Activated B cell treated with CpG ODN at 0.5 μM for 24 hours (primary cell): ENCODE measurements at regions not wholly inside any gene's neighbourhood (a gene's known extent, or its start where the extent isn't known, plus 50 kb on each side); places are given as distances from the start of the nearest gene placed in this dataset.

Experiments used
- ATAC-seq: fragments of 200-7000 bp; cut with Tn5 transposase; one replicate; pipeline ENCODE4 v1.10.0; 2021; ENCODE audit warnings: low read depth, mild to moderate bottlenecking, moderate library complexity
- CTCF ChIA-PET: fragments of 350-600 bp; sonication (Branson Sonifier 250); formaldehyde crosslinking; loops from one replicate; lab custom pipeline; 2021; ENCODE audit warnings: antibody characterized with exemption; lab: Charles Lee
- POLR2A ChIA-PET: fragments of 350-600 bp; sonication (Branson Sonifier 250); formaldehyde crosslinking; loops from one replicate; lab custom pipeline; 2021; ENCODE audit warnings: antibody characterized with exemption; lab: Charles Lee
- DNase-seq: peaks from one replicate; pipeline ENCODE4 v3.0.0; 2022
- H3K27ac Mint-ChIP-seq: one replicate; pipeline ENCODE4 v1.8.0; 2020; ENCODE audit warnings: mixed read lengths
- H3K27me3 Mint-ChIP-seq: one replicate; pipeline ENCODE4 v1.8.0; 2021; ENCODE audit warnings: mixed read lengths
- H3K36me3 Mint-ChIP-seq: one replicate; pipeline ENCODE4 v1.8.0; 2021; ENCODE audit warnings: low read depth, mixed read lengths
- H3K4me1 Mint-ChIP-seq: one replicate; pipeline ENCODE4 v1.8.0; 2021; ENCODE audit warnings: mixed read lengths
- H3K4me3 Mint-ChIP-seq: one replicate; pipeline ENCODE4 v1.8.0; 2020; ENCODE audit warnings: mild to moderate bottlenecking, mixed read lengths
- H3K9me3 Mint-ChIP-seq: one replicate; pipeline ENCODE4 v1.8.0; 2020; ENCODE audit warnings: mixed read lengths
- CTCF ChIP-seq: fragments of 200-600 bp; IDR thresholded peaks from one replicate; pipeline ENCODE4 v1.8.0; 2022; ENCODE audit warnings: antibody characterized with exemption, mild to moderate bottlenecking
- intact Hi-C: fragments of 100-400 bp; cut with micrococcal nuclease; formaldehyde crosslinking; loops from one replicate; pipeline ENCODE4 v1.15.1; 2024

- DNase-seq: no peak
- no peak for ATAC-seq
- Mint-ChIP-seq H3K4me1 (no peaks in the 10 kb centered on the region), H3K27ac (no peak overlapping the region), H3K36me3 (no peaks in the 10 kb centered on the region), H3K4me3 (no peak overlapping the region), H3K9me3 (peaks cover 4% of the 10 kb centered on the region), H3K27me3 (no peaks in the 10 kb centered on the region)
- POLR2A ChIA-PET: no interaction called here
- CTCF ChIA-PET: no interaction called here
- no peak for TF ChIP-seq CTCF
- intact Hi-C loops: no loop called here
Measured at GRCh38 chr4:17313194-17313593, 198.7 kb downstream of the QDPR start.

DNA sequence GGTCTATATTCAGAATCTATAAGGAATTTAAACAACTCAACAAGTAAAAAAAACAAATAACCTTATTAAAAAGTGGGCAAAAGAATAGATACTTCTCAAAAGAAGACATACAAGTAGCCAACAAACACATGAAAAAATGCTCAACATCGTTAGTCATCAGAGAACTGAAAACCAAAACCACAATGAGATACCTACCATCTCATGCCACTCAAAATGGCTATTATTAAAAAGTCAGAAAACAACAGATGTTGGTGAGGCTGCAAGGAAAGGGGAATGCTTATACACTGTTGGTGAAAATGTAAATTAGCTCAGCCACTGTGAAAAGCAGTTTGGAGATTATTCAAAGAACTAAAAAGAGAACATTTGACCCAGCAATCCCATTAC, 201.6 kb downstream of the QDPR start:
- ChIA-PET POLR2A (no interaction called here), CTCF (no interaction called here)
- Mint-ChIP-seq H3K27me3 (no peaks in the 10 kb centered on the region), H3K4me3 (no peak overlapping the region), H3K4me1 (no peaks in the 10 kb centered on the region), H3K27ac (no peak overlapping the region), H3K36me3 (no peaks in the 10 kb centered on the region), H3K9me3 (peaks cover 10% of the 10 kb centered on the region)
- TF ChIP-seq CTCF: no peak
- ATAC-seq: no peak
- DNase-seq: no peak
- intact Hi-C loops: no loop called here

DNA sequence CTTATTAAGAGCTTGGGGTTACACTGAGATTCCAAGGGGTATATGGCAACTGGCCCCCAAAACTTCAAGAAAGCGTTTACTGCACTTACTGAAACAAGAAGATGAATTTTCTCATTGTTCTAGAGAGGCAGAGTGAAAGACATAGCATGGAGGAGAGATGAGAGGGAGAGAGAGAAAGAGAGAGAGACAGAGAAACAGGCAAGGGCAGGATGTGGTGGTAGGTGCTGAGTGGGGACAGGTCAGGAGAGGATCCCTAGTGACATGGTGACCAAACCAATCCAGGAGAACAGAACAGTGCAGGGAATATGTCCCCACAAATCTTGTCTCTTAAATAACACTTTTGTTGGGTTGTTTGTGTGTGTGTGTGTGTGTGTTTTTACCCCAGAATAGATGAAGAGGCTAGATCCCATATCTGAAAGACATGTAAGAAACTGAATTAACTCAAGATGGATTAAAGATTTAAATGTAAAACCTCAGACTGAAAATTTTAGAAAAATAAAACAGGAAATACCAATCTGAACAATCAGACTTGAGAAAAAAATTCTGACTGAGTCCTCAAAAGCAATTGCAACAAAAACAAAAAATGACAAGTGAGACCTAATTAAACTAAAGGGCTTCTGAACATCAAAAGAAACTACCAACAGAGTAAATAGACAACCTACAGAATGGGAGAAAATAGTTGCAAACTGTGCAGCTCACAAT, 202.2 kb downstream of the QDPR start:
- no peaks in the 10 kb centered on the region for H3K36me3 Mint-ChIP-seq
- peaks cover 10% of the 10 kb centered on the region for H3K9me3 Mint-ChIP-seq
- no peaks in the 10 kb centered on the region for H3K27me3 Mint-ChIP-seq
- ChIA-PET CTCF (no interaction called here), POLR2A (no interaction called here)
- TF ChIP-seq CTCF: no peak
- no peak overlapping the region for H3K27ac Mint-ChIP-seq
- ATAC-seq (no peak), DNase-seq (no peak)
- no peaks in the 10 kb centered on the region for H3K4me1 Mint-ChIP-seq
- intact Hi-C loops: no loop called here
- no peak overlapping the region for H3K4me3 Mint-ChIP-seq

DNA sequence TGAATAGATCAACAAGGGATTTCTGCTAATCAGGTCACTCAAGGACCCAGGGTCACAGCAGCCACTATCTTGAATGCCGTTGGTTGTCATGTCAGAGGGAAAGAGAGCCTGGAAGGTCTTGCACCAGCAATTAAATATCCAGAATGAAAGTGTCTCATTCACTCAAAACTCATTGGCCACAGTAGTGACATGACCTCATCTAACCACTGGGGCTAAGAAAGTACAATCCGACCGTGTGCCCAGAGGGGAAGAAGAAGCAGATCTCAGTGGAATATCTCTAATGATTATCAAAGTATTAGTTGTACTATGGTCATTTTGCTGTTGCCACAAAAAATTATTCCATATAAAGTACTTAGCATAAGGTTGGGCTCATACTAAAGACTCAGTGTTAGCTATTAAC, 210.0 kb downstream of the QDPR start:
- CTCF ChIA-PET: no interaction called here
- H3K36me3 Mint-ChIP-seq: no peaks in the 10 kb centered on the region

DNA sequence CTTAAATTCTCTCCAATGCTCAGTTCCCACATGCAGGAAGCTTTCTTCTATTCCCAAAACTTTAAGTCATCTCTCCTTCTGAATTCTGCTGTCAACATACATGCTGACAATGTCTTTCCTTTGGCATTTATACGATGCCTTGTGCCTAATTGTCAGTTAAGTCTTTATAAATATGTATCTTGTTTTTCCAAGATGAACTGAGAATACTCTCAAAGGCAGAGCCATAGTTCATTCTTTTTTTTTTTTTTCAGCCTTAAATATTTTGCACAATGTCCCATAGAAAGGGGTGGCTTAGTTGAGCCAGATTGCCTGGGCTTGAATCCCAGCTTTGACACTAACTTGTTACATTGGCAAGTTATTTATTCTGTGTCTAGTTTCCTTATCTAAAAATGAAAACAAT, 210.6 kb downstream of the QDPR start:
- intact Hi-C loops: no loop called here

More for the DNA sequence above, 210.0 kb downstream of the QDPR start:
- peaks cover 5% of the 10 kb centered on the region for H3K9me3 Mint-ChIP-seq
- no peak for DNase-seq
- ATAC-seq: no peak
- H3K27me3 Mint-ChIP-seq: no peaks in the 10 kb centered on the region
- no peak overlapping the region for H3K27ac Mint-ChIP-seq
- no peaks in the 10 kb centered on the region for H3K4me1 Mint-ChIP-seq
- intact Hi-C loops: no loop called here
- H3K4me3 Mint-ChIP-seq: no peak overlapping the region
- POLR2A ChIA-PET: no interaction called here
- TF ChIP-seq CTCF: no peak

More for the DNA sequence above, 210.6 kb downstream of the QDPR start:
- no peaks in the 10 kb centered on the region for H3K36me3 Mint-ChIP-seq
- no peak overlapping the region for H3K4me3 Mint-ChIP-seq
- H3K9me3 Mint-ChIP-seq: peaks cover 5% of the 10 kb centered on the region
- no peaks in the 10 kb centered on the region for H3K4me1 Mint-ChIP-seq
- DNase-seq (no peak), ATAC-seq (no peak)
- no peak for TF ChIP-seq CTCF
- POLR2A ChIA-PET: no interaction called here
- CTCF ChIA-PET: no interaction called here
- H3K27me3 Mint-ChIP-seq: no peaks in the 10 kb centered on the region
- no peak overlapping the region for H3K27ac Mint-ChIP-seq
